Spleen (tissue), 7 donors: ENCODE measurements at regions not wholly inside any gene's neighbourhood (a gene's known extent, or its start where the extent isn't known, plus 50 kb on each side); places are given as distances from the start of the nearest gene placed in this dataset.

Experiments
- CTCF ChIP-seq, 11 experiments: fragments of 200-600 bp in 7 of 11; fragments of 450-650 bp in 4 of 11; sonication (generic) in 4 of 11; IDR thresholded peaks in 8 of 11; conservative IDR thresholded peaks in 3 of 11; 1 replicate in 7 of 11; 2 replicates in 4 of 11; pipeline versions ENCODE4 v1.4.0 to v1.8.0; 2016 to 2021; ENCODE audit warnings: antibody characterized with exemption in 11 of 11, inconsistent platforms in 4 of 11, mild to moderate bottlenecking in 1 of 11
- POLR2A ChIP-seq, 3 donors: fragments of 450-650 bp; IDR thresholded peaks; one replicate each; pipeline ENCODE4 v1.5.1; 2017; ENCODE audit warnings: antibody characterized with exemption in 3 of 3, mild to moderate bottlenecking in 1 of 3
- POLR2AphosphoS5 ChIP-seq, 3 donors: sonication (generic); formaldehyde crosslinking; IDR thresholded peaks; one replicate each; pipeline ENCODE4 v1.5.1; 2017; ENCODE audit warnings: antibody characterized with exemption in 3 of 3
- donor health status: DM: no; HTN: no; CAD: no; lungs with moderate emphysema.
- donor health status: DM: no; HTN: no; CAD: no.
- donor health status: DM: no; HTN: no; CAD: no.

GRCh38 chrX:125198546-125198945 lies 121.1 kb upstream of the TEX13C start:
- TF ChIP-seq CTCF (IDR thresholded peaks at IDR 0.05 in 8 of 11, conservative IDR thresholded peaks at IDR 0.05 in 3 of 11) = no peak
- no peak for TF ChIP-seq POLR2AphosphoS5 (IDR thresholded peaks at IDR 0.05)
- TF ChIP-seq POLR2A (IDR thresholded peaks at IDR 0.05) = no peak
